GM18858 (cell line): ENCODE measurements at regions not wholly inside any gene's neighbourhood (a gene's known extent, or its start where the extent isn't known, plus 50 kb on each side); places are given as distances from the start of the nearest gene placed in this dataset.
A peak's percentile ranks its signal among the peaks of the same experiment; 100 is the strongest.
"Not testable (repeated sequence)": the region's sequence is repeated elsewhere in the genome, so short reads cannot be mapped to it uniquely, and the experiment has no call there.

Experiments
- ATAC-seq: cut with Tn5 transposase; IDR thresholded peaks from one replicate; pipeline ENCODE4 v1.9.1; 2021; ENCODE audit not compliant: unreplicated experiment

DNA sequence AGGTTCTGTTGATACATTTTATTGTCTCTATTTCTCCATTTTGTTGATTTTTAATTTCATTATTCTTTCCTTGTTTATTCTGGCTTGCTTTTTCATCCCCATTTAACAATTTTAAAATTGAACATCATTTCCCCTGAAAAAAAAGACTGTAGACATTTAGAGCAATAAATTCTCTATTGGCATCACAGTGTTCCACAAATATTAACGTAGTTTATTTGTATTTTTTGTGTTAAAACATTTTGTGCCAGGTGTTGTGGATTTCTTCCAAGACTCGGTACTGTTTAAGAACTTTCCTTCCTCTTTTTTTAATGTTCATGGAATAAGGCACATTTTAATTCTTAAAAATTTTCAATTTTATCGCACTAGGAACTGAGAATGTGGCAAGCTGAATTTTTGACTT lies 156.1 kb upstream of the NPY start:
- ATAC-seq, result no peak

DNA sequence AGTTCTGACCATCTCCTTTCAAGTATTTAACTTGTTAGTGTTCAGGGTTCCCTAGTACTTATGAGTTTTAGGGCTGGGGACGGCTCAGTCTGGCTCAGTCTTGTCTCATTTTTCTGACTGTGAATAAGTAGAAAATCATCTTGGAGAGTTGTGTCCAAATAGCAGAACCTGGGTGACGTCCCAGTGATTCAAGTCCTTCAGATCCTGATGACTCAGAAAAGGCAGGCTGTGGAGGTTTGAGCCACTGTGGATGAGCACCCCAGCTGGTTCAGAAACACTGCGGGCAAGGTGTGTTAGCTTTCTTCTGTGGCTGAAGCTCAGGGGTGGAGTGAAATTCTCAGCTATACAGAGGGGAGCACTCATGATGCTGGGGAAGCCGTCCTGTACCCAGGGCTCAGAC lies 154.4 kb upstream of the NPY start:
- no peak for ATAC-seq

DNA sequence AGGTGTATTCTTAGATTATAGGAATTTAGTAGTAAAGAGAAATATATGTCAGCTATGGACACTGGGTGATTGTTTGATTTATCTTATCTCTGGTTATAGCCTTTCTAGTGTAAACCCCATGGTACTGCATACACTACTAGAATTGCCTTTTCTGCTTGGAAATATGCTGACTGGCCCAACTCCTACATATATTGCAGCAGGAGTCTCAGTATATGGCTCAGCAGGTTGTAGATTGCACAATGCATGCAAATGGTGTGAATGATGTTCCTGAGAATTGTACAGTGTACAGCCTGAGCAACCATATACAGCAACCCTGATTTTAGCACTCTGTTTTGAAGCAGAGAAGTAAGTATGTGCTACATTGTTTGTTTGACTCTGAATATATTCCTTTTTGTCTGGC lies 153.4 kb upstream of the NPY start:
- ATAC-seq, result no peak

DNA sequence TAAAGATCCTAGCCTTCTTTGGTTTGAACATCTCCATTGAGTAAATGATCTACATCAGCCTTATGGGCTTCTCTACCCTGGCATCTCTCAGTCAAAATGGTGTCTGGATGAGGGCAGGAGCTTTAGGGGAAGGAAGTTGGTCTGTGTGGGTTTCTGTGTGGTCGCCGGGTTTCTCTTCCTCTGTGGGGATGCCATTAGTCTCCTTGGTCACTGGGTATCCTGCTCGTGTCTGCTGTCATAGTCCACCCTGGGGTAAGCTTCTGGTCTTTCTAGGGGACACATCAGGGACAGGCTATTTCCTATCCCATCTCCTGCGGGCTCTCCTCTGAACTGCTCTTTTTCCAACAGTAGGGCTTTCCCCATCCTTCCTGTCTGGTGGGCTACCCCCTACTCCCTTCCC lies 150.3 kb upstream of the NPY start:
- peak; percentile 39 for ATAC-seq

DNA sequence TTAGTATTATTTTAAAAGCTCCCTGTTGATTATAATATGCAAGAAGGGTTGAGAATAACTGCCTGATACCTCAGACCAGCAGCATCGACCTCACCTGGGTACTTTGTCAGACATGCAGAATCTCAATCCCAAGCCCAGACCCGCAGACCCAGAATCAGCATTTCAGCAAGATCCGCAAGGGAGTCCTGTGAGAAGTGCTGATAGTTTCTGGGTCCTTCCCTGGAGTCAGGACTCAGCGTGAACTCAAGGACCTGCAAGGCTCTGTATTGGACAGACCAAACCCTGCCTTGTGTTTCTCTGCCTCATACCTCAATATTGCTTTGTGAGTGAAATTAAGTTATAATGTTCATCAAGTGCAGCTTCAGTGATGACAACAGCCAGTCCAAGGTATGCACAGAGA lies 149.5 kb upstream of the NPY start:
- no peak for ATAC-seq

DNA sequence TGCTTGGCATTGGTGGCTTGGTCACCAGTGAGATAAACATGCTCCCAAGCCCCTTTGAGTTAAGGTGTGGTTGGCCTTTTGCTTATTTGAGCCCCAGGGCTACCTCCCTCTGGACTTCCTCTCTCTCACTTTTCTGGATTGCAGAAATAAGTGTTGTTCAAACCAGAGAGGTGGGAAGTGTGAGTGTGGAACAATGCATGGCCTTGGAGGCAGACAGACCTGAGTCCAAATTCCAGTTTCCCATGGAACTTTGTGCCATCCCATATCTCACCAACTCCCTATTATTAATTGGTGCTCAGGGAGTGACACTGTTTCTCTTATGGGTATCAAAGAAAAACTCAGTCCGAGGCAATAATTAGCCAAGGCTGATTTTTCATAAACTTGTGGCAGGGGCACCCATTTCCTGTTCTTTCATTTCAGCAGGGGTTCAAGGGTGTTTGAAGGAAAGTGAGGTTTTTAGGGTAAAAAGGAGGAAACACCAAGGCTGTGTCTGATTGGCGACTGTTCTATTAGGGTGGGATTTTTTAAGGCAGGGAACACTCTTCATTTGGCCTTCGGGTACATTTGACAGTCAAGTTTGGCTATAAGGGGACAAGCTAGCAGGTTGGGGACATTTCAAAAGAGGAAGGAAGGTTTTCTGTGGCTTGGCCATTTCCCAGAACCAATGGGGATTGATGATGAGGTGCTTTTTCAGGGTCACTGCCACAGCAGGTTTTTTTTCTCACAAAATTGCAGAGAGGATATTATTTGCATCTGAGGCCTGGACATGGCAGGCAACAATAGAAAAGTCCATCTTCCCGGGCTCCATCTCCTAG lies 148.8 kb upstream of the NPY start:
- peak; percentile 77 for ATAC-seq

DNA sequence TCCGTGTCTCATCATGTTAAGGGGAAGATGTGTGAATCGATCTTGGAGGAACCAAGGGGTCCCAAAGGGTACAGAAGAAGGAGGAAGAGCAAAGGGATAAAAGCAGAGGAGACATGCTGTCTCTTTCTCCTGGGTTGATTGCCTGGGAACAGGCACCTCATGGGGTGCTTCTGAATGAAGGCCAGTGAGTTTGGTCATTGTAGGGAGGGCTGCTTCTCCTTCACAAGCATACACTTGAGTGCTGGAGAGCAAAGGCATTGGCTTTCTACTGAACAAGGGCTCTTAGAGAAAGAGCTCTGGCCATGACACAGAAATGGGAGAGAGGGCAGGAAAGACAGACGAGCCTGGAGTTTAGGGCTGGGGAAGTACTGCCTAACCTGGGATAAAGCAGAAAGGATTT lies 146.7 kb upstream of the NPY start:
- ATAC-seq, result no peak

DNA sequence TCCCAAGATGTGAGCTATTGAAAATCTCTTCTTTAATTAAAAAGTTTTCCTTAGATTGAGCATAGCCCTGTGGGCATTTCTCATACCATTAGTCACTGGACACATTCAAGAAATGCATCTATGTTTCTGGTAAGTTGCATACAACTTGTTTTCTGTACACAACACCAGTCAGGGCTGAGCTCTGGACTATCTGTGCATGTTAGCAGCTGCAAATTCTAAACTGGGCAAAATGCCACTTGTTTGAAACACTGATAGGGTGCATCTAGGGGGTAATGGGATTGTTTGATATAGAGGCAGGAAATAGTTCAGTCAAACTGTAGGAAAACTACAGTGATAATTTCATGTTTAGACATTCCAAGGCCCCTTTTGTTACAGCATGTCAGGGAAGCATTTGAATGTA lies 145.6 kb upstream of the NPY start:
- ATAC-seq, result no peak

DNA sequence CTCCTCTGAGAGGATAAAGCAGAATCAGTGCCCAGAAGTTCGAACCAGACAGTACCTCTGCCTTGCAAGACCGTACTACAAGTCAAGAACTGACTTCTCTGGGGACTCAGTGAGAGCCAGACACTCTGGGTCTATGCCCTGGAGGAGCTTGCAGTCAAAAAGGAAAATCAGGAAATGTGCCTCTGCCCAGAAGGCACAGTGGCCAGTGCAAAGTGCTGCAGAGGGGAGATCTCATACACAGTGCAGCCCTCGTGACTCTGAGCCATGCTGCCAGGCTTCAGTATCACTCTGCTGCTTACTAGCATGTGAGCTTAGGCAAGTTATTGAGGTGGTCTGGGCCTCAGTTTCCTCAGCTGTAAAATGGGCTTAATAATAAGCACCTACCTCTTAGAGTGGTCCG lies 144.0 kb upstream of the NPY start:
- ATAC-seq, result no peak

DNA sequence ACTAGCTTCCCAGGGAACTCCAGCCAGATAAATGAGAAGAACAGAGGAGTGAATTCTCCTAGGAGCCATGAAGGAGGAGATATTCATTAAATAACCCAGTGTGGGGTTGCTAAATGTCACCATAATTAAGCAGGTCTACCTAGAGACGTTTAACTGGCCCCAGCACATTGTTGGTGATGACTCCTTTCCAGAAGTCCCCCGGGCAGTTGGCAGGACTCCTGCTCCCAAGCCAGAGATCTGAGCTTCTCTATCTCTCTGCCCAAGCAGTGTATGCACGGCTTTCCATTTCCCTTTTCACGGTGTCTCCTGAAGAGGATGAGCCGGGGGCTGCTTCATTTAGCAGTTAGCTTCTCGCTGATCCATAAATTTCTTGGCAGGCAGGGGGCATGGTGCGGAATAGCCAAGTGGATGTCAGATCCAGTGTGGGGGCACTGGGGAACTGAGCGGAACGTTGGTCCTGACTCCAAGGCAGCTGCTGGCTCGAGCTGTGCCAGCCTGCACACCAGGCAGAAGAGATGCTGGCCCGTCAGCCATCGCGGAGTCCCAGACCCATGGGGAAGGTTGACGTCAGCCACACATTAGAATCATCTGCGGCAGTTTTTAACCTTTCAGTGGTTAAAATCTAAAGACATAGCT lies 142.0 kb upstream of the NPY start:
- no peak for ATAC-seq

DNA sequence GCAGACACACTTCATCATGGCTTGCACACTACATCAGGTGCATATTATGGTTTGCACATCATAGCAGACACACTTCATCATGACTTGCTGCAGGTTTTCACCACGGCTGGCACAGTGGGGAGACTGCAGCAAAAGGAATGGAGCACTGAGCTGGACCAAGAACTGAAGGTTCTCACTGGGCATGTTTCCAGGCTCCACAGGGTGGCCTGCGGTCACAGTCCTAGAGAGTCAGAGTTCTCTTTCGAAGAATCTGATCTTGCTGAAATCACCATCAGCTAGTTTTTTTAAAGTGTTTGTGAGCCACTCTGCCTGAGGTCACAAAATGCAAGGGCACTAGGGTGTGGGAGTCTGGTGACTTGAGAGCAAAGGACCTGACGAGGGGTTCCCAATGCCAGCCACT lies 140.4 kb upstream of the NPY start:
- no peak for ATAC-seq

DNA sequence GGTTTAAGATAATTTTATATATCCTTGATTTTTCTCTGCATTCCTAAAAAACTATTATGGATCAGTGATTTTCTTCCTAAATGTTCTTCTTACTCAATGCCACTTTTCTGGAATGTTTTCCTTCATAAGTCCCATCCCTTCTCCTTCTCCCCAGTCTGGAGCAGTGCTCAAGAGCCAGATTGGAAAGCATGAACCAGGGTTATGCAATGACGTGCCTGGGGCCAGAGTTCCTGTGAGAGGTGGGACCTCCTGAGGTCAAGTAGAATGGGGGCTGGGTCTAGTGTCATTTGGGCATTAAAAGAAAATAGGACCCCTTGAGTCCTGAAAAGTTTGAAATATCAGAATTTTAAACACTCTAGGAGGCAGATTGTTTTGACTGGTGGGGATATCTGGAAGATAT lies 132.0 kb upstream of the NPY start:
- no peak for ATAC-seq

DNA sequence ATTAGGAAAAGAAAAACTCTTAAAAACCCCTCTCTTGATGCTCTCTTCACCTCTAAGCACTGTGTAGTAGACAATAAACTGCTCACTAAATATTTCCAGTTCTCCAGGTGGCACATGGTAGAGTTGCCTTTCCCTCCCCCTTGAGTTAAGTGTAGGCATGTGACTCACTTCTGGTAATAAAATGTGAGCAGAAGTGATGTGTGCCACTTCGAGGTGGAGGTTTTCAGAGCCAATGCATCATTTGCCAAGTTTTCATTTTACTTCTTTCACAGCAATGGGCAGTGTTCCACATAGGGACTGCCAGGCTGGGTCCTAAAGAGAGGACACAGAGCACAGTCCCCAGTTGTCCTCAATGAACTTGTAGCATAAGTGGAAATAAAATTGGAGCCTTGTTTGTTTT lies 131.6 kb upstream of the NPY start:
- no peak for ATAC-seq

DNA sequence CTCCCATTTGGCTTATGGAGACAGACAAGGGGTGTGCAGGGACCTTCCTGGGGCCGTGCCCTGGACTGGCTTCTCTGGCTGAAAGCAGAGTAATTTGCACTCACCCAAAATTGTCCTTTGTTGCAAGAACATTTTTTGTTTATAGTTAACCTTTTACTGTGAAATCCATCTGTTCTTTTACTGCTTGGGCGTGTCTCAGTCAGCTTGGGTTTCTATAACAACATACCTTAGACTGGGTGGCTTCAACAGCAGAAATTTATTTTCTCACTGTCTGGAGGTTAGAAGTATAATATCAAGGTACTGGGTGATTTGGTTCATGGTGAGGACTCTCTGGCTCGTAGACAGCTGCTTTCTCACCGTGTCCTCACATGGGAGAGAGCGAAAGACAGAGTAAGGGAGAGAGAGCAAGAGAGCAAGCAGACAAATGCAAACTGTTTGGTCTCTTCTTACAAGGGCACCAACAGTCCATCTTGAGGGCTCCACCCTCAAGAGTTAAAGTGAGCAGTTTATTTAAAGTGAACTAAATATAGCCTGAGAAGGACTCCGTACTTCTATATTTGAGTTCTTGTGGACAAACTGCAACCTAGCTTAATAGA lies 131.0 kb upstream of the NPY start:
- no peak for ATAC-seq

DNA sequence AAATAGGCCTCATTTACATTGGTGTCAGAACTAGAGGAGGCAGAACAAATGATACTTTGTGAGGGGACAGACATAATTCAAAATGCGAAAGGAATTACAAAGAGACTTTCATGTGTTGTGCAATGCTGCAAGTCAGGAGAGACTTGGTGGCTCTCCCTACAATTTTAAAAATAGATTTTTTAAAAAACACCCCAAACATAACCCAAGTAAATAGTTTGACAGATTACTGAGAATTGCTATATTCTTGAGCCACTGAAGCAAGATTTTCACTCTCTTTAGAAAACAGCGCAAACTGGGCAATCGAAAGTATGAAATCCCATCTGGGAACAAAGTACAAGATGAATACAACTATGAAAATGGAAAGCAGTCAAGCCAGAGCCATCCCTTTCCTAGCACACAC lies 126.3 kb upstream of the NPY start:
- no peak for ATAC-seq

DNA sequence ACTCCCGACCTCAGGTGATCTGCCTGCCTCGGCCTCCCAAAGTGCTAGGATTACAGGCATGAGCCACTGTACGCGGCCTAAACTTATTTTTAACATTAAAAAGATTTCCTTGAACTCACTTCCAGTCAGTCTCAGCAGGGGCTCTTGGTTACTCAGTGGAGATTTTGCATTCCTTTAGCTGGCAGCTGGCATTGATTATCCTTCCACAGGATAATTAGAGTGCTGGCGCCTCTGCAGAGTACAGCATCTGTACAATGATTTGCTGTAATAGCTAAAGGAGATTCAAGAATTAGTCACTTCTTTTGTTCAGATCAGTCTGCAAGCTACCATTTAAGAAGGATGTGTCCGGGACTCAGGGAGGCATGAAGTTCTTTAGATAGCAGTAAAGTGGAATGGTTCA lies 125.0 kb upstream of the NPY start:
- no peak for ATAC-seq

DNA sequence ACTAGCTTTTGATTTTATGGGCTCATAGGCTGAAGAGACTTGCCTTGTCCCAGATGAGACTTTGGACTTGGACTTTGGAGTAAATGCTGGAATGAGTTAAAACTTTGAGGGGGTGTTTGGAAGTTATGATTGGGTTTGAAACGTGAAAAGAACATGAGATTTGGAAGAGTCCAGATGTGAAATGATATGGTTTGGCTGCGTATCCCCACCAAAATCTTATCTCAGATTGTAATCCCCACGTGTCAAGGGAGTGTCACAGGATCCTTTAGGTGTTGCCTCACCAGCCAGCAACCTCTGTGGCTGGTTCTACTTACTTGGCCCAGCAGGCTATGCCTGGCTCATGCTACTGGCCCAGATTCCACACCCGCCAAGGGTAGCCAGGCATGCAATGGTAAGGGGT lies 119.6 kb upstream of the NPY start:
- no peak for ATAC-seq

DNA sequence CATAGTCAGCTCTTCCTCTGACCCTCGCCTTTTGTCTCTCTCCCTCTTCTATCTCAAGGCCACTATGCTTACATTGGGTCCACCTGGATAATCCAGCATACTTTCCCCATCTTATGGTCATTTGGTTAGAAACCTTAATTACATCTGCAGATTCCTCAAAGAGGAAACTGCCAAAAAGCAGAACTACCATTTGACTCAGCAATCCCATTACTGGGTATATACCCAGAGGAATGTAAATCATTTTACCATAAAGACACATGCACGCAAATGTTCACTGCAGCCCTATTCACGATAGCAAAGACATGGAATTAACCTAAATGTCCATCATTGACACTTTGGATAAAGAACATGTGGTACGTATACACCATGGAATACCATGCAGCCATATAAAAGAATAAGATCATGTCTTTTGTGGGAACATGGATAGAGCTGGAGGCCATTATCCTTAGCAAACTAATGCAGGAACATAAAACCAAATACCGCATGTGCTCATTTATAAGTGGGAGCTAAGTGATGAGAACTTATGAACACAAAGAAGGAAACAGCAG lies 114.8 kb upstream of the NPY start:
- no peak for ATAC-seq

DNA sequence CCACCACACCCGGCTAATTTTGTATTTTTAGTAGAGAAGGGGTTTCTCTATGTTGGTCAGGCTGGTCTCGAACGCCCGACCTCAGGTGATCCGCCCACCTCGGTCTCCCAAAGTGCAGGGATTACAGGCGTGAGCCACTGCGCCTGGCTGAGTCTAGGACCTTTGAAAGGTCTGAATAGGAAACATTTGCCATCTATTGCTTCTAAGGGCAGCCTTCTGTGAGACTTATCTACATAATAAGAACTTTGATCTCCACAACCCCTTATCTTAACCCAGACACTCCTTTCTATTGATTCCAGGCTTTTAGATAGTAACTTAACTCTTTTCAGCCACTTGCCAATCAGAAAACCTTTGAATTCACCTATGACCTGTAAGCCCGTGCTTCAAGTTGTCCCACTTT lies 112.0 kb upstream of the NPY start:
- ATAC-seq, result not testable (repeated sequence)

DNA sequence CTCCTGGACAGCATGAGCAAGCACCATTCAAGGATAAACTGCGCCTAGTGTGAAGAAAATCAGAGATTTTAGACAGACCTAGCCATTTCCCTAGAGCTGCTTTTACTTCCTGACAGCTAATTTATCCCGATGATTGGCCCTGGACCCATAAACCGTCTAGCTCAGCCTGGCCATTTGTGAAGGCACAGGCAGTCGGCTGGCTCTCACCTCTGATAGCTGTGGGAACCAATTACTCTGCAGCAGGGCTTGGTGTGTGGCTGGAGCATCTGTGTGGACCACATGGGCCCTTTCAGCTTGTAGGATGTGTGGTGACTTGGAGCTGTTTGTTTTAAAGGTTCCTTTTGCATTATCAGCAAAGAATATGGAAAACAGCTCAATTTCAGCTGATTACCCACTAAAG lies 111.1 kb upstream of the NPY start:
- ATAC-seq, result no peak

DNA sequence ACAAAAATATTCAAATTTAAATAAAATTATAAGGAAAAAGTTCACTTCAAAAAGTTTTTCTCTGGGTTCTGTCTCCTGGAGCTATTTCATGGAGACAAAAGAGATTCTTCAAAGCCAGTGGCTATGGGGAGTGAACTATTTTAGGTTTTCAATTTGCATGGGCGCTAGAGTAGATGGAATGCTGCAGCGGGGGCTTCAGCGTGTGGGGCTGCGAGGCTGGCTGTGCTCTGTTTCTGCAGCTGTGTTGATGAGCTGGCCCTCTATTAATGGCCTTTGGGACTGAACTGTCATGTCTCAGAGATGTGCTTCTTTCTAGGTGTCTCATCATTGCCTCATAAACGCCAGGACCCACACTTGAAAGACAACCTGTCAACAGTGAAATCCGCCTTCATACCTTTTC lies 108.4 kb upstream of the NPY start:
- no peak for ATAC-seq
